ENCODE measurements at regions not wholly inside any gene's neighbourhood (a gene's known extent, or its start where the extent isn't known, plus 50 kb on each side); places are given as distances from the start of the nearest gene placed in this dataset.

- BruUV-seq (replicated peaks) = no TSS peak
- no peak overlapping the region for H2AK9ac ChIP-seq (replicated peaks; ENCODE audit: low read depth, low read length, poor library complexity)
- no peak overlapping the region for H4K91ac ChIP-seq (ENCODE audit: insufficient read depth, low read depth, low read length)
- H3K14ac ChIP-seq (replicated peaks; ENCODE audit: low read depth, low read length) = no peak overlapping the region
- ChIA-PET CTCF (no interaction called here), POLR2A (ENCODE audit: unreplicated experiment) (no interaction called here)
- no peak overlapping the region for H4K5ac ChIP-seq (ENCODE audit: low read depth, low read length)
- H3K9me1 ChIP-seq (ENCODE audit: insufficient read depth, low read length) = no peaks in the 10 kb centered on the region
- dilution Hi-C loops (cut with HindIII; ENCODE audit: low sequenced_read_pairs, unreplicated experiment) (no loop called here), intact Hi-C loops (cut with micrococcal nuclease) (no loop called here), in situ Hi-C loops (cut with MboI; ENCODE audit: low sequenced_read_pairs) (no loop called here)
- no CpG with 5 or more reads among the region's 1 CpG for WGBS, 2 experiments (ENCODE audit: extremely low coverage in 2 of 2, insufficient read length in 1 of 2)
- no peaks in the 10 kb centered on the region for H3K27me3 ChIP-seq (ENCODE audit: control insufficient read depth, insufficient read depth, low read length)
- H2BK120ac ChIP-seq (ENCODE audit: low read depth, low read length) = no peak overlapping the region
- H2BK5ac ChIP-seq (ENCODE audit: low read depth, low read length, poor library complexity, severe bottlenecking) = no peak overlapping the region
- H3K18ac ChIP-seq (ENCODE audit: low read depth, low read length) = no peak overlapping the region
- H4K8ac ChIP-seq (ENCODE audit: low read depth in 2 of 2, low read length in 2 of 2) = no peak overlapping the region
- no peak overlapping the region for H3K4me3 ChIP-seq (ENCODE audit: insufficient read depth, low read depth, low read length)
- TF ChIP-seq ELK1 (IDR thresholded peaks at IDR 0.05; ENCODE audit: borderline replicate concordance, low read depth, low read length) (no peak), CEBPB (IDR thresholded peaks at IDR 0.05; ENCODE audit: low read depth, low read length) (no peak), RFX5 (IDR thresholded peaks at IDR 0.05; ENCODE audit: low read depth, low read length) (no peak), MAZ (IDR thresholded peaks at IDR 0.05; ENCODE audit: borderline replicate concordance, low read depth, low read length) (no peak), BHLHE40 (IDR thresholded peaks at IDR 0.05; ENCODE audit: low read depth, low read length) (no peak), CHD1 (IDR thresholded peaks at IDR 0.05; ENCODE audit: low read depth, low read length) (no peak)
- H3K56ac ChIP-seq (ENCODE audit: extremely low read depth, insufficient read depth, low read length) = no peak overlapping the region
- no peaks in the 10 kb centered on the region for H4K20me1 ChIP-seq (ENCODE audit: insufficient read depth, low read length)
- H3K23ac ChIP-seq (ENCODE audit: low read depth, low read length) = no peak overlapping the region
- no peak overlapping the region for H2BK15ac ChIP-seq (ENCODE audit: low read depth, low read length)
- H3K4ac ChIP-seq (ENCODE audit: low read depth, low read length) = no peak overlapping the region
- H3K9me3 ChIP-seq (ENCODE audit: control insufficient read depth, insufficient read depth, low read length) = peaks cover 10% of the 10 kb centered on the region; the same call in 1 of the 2 replicates
- H2AFZ ChIP-seq (replicated peaks; ENCODE audit: low read length, poor library complexity) = no peak overlapping the region
- H3K9ac ChIP-seq (ENCODE audit: low read depth, low read length) = no peak overlapping the region
- no peak overlapping the region for H3K27ac ChIP-seq (ENCODE audit: insufficient read depth, low read length)
- no peak overlapping the region for H2AK5ac ChIP-seq (ENCODE audit: low read depth, low read length)
- H3K4me1 ChIP-seq (ENCODE audit: control insufficient read depth, insufficient read depth, low read length) = no peaks in the 10 kb centered on the region
- no peaks in the 10 kb centered on the region for H3K36me3 ChIP-seq (ENCODE audit: control insufficient read depth, insufficient read depth, low read length)
- no peak overlapping the region for H3K4me2 ChIP-seq (ENCODE audit: low read depth, low read length)
- DNase-seq (no peak), ATAC-seq (ENCODE audit: low read depth) (no peak)
- no peak overlapping the region for H2BK20ac ChIP-seq (ENCODE audit: low read depth, low read length)
- H3K79me1 ChIP-seq (ENCODE audit: low read depth in 1 of 2, low read length in 2 of 2) = no peaks in the 10 kb centered on the region
Measured at GRCh38 chr7:51882412-51882811, 565.8 kb upstream of the COBL start.
